Caco-2 (cell line): ENCODE measurements at regions not wholly inside any gene's neighbourhood (a gene's known extent, or its start where the extent isn't known, plus 50 kb on each side); places are given as distances from the start of the nearest gene placed in this dataset.

Experiments
- BruUV-seq: library from RNA; stranded (reverse); fragments of 400-500 nt; replicated peaks from 2 replicates; lab custom pipeline; 2021; lab: Mats Ljungman, UMichigan
- CTCF ChIA-PET: fragments of 300-600 bp; sonication (Branson Sonifier 250); formaldehyde crosslinking; loops from one replicate; lab custom pipeline; 2022; ENCODE audit warnings: antibody characterized with exemption; lab: Charles Lee
- POLR2A ChIA-PET: fragments of 300-600 bp; sonication (Branson Sonifier 250); formaldehyde crosslinking; loops from one replicate; lab custom pipeline; 2022; ENCODE audit warnings: antibody characterized with exemption; lab: Charles Lee
- DNase-seq, 2 experiments: peaks; one replicate each; pipeline versions ENCODE4 v3.0.0 to v3.0.0-alpha.2; 2020 to 2022
- H3K27me3 ChIP-seq: replicated peaks from 2 replicates; pipeline ENCODE4 v1.6.0; 2011; ENCODE audit warnings: low read length; ENCODE audit not compliant: control insufficient read depth, insufficient read depth
- H3K36me3 ChIP-seq: 2 replicates; pipeline ENCODE4 v1.5.1; 2011; ENCODE audit warnings: low read length; ENCODE audit not compliant: control insufficient read depth, insufficient read depth
- H3K4me1 ChIP-seq: fragments of 250-450 bp; sonication (Bioruptor Pico); 2 replicates; pipeline ENCODE4 v1.5.1; 2020; ENCODE audit warnings: mild to moderate bottlenecking
- H3K4me3 ChIP-seq: 2 replicates; pipeline ENCODE4 v1.5.1; 2011; ENCODE audit warnings: low read depth, mild to moderate bottlenecking, control low read depth, low read length
- H3K9me3 ChIP-seq: fragments of 250-450 bp; sonication (Bioruptor Pico); 2 replicates; pipeline ENCODE4 v1.5.1; 2020; ENCODE audit warnings: mild to moderate bottlenecking, moderate library complexity
- H3K27ac Mint-ChIP-seq: one replicate; pipeline ENCODE4 v1.8.0; 2022; ENCODE audit warnings: mixed read lengths; ENCODE audit not compliant: unreplicated experiment
- H3K27me3 Mint-ChIP-seq: one replicate; pipeline ENCODE4 v1.8.0; 2022; ENCODE audit warnings: mixed read lengths; ENCODE audit not compliant: insufficient read depth, unreplicated experiment
- H3K36me3 Mint-ChIP-seq: one replicate; pipeline ENCODE4 v1.8.0; 2022; ENCODE audit warnings: mild to moderate bottlenecking, mixed read lengths; ENCODE audit not compliant: insufficient read depth, unreplicated experiment
- H3K4me1 Mint-ChIP-seq: one replicate; pipeline ENCODE4 v1.8.0; 2022; ENCODE audit warnings: low read depth, mixed read lengths; ENCODE audit not compliant: unreplicated experiment
- H3K4me3 Mint-ChIP-seq: one replicate; pipeline ENCODE4 v1.8.0; 2022; ENCODE audit warnings: mild to moderate bottlenecking, moderate library complexity, mixed read lengths; ENCODE audit not compliant: unreplicated experiment
- H3K9me3 Mint-ChIP-seq: one replicate; pipeline ENCODE4 v1.8.0; 2022; ENCODE audit warnings: mixed read lengths; ENCODE audit not compliant: unreplicated experiment
- CTCF ChIP-seq, 2 experiments: fragments of 200-600 bp in 1 of 2; IDR thresholded peaks; 1 replicate in 1 of 2; 2 replicates in 1 of 2; pipeline versions ENCODE4 v1.5.1 to v1.8.0; 2011 to 2022; ENCODE audit warnings: antibody characterized with exemption in 1 of 2, control low read depth in 1 of 2, inconsistent platforms in 1 of 2, low read depth in 1 of 2, low read length in 1 of 2, mild to moderate bottlenecking in 1 of 2, moderate library complexity in 1 of 2; ENCODE audit not compliant: insufficient read depth in 1 of 2, severe bottlenecking in 1 of 2, unreplicated experiment in 1 of 2
- intact Hi-C: fragments of 100-400 bp; cut with micrococcal nuclease; formaldehyde crosslinking; loops from one replicate; pipeline ENCODE4 v1.10.0; 2022; ENCODE audit not compliant: unreplicated experiment

- Histone ChIP-seq H3K27me3 (no peaks in the 10 kb centered on the region), H3K4me1 (0 out of 2 replicates have a peak, but pooled peaks cover 3% of the 10 kb centered on the region), H3K36me3 (no peaks in the 10 kb centered on the region), H3K9me3 (no peaks in the 10 kb centered on the region), H3K4me3 (no peak overlapping the region)
- no peak for DNase-seq
- no TSS peak for BruUV-seq
- H3K4me1 Mint-ChIP-seq, result peaks cover 6% of the 10 kb centered on the region
- ChIA-PET POLR2A (no interaction called here), CTCF (no interaction called here)
- no peak overlapping the region for H3K27ac Mint-ChIP-seq
- H3K4me3 Mint-ChIP-seq, result no peak overlapping the region
- no peaks in the 10 kb centered on the region for H3K9me3 Mint-ChIP-seq
- intact Hi-C loops, result no loop called here
- H3K36me3 Mint-ChIP-seq, result no peaks in the 10 kb centered on the region
- peaks cover 3% of the 10 kb centered on the region for H3K27me3 Mint-ChIP-seq
- no peak for TF ChIP-seq CTCF (IDR thresholded peaks at IDR 0.05; ENCODE audit: insufficient read depth in 1 of 2, low read depth in 1 of 2, low read length in 1 of 2, severe bottlenecking in 1 of 2, unreplicated experiment in 1 of 2)
These were observed 234.4 kb downstream of the BCL11A start for GRCh38 chr2:60319031-60319547.

GRCh38 chr2:60318544-60318943 lies 234.9 kb downstream of the BCL11A start:
- H3K9me3 ChIP-seq, result no peaks in the 10 kb centered on the region
- DNase-seq, result no peak
- H3K36me3 ChIP-seq, result no peaks in the 10 kb centered on the region
- no peak overlapping the region for H3K4me3 Mint-ChIP-seq
- no peak overlapping the region for H3K27ac Mint-ChIP-seq
- H3K4me1 Mint-ChIP-seq, result peaks cover 6% of the 10 kb centered on the region
- H3K4me1 ChIP-seq, result 0 out of 2 replicates have a peak, but pooled peaks cover 3% of the 10 kb centered on the region
- H3K4me3 ChIP-seq, result no peak overlapping the region
- CTCF ChIA-PET, result no interaction called here
- H3K9me3 Mint-ChIP-seq, result no peaks in the 10 kb centered on the region
- H3K27me3 Mint-ChIP-seq, result peaks cover 3% of the 10 kb centered on the region
- intact Hi-C loops, result no loop called here
- no peaks in the 10 kb centered on the region for H3K36me3 Mint-ChIP-seq
- no peaks in the 10 kb centered on the region for H3K27me3 ChIP-seq
- POLR2A ChIA-PET, result no interaction called here
- TF ChIP-seq CTCF (IDR thresholded peaks at IDR 0.05; ENCODE audit: insufficient read depth in 1 of 2, low read depth in 1 of 2, low read length in 1 of 2, severe bottlenecking in 1 of 2, unreplicated experiment in 1 of 2), result no peak
- no TSS peak for BruUV-seq

GRCh38 chr2:60317844-60318243 lies 235.6 kb downstream of the BCL11A start:
- H3K27me3 ChIP-seq, result no peaks in the 10 kb centered on the region
- no peaks in the 10 kb centered on the region for H3K9me3 ChIP-seq
- H3K36me3 ChIP-seq, result no peaks in the 10 kb centered on the region
- Mint-ChIP-seq H3K27ac (no peak overlapping the region), H3K4me3 (no peak overlapping the region), H3K27me3 (peaks cover 3% of the 10 kb centered on the region), H3K9me3 (no peaks in the 10 kb centered on the region), H3K4me1 (peaks cover 6% of the 10 kb centered on the region), H3K36me3 (no peaks in the 10 kb centered on the region)
- BruUV-seq, result no TSS peak
- DNase-seq, result no peak
- ChIA-PET POLR2A (no interaction called here), CTCF (no interaction called here)
- no peak overlapping the region for H3K4me3 ChIP-seq
- intact Hi-C loops, result no loop called here
- H3K4me1 ChIP-seq, result 0 out of 2 replicates have a peak, but pooled peaks cover 3% of the 10 kb centered on the region
- TF ChIP-seq CTCF (IDR thresholded peaks at IDR 0.05; ENCODE audit: insufficient read depth in 1 of 2, low read depth in 1 of 2, low read length in 1 of 2, severe bottlenecking in 1 of 2, unreplicated experiment in 1 of 2), result no peak
